Stimulated activated CD4-positive, alpha-beta T cell treated with anti-CD3 and anti-CD28 coated beads, Interleukin-4, amount 100 ng/mL, for 1 hour (primary cell): ENCODE measurements at regions not wholly inside any gene's neighbourhood (a gene's known extent, or its start where the extent isn't known, plus 50 kb on each side); places are given as distances from the start of the nearest gene placed in this dataset.
"Not testable (repeated sequence)": the region's sequence is repeated elsewhere in the genome, so short reads cannot be mapped to it uniquely, and the experiment has no call there.

ENCODE experiments used
- DNase-seq: peaks from one replicate; pipeline ENCODE4 v3.0.0-alpha.2; 2020

DNA sequence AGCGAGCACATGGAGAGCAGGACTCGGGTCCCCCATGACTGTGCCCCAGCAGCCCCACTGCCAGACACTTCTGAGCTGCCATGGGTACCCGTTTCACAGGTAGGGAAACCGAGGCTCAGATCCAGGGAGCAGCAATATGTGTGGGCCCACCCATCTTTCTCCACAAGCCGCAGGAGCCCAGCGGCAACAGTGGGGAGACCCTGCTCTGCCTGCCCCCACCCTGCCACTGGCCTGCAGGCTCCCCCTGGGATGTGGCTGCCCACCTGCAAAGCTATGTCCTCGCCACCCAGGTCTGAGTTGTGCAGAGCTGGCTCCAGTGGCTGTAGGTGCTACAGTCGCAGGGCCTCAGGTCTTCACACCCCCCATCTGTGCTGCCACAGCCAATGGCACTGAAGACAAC lies 50.6 kb upstream of the C1QTNF9B start:
- no peak for DNase-seq

DNA sequence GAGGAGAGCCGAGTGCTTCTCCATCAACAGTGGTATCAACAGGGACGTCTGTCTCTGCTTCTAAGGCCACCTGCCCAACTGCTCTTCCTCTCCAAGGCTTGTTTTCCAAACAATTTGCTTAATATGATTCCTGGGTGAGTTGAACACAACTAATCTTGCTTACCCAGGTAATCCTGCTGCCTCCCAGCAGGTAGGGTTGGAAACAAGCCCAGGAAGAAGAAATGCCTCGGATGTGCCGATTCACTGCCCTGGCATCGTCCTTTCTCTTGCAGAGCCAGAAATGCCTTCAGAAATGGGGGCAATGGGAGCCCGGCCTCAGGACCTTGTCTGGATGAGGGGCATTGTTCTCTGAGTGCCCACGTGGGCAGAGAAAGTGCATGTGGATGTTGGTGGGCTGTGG lies 51.9 kb upstream of the C1QTNF9B start:
- no peak for DNase-seq

DNA sequence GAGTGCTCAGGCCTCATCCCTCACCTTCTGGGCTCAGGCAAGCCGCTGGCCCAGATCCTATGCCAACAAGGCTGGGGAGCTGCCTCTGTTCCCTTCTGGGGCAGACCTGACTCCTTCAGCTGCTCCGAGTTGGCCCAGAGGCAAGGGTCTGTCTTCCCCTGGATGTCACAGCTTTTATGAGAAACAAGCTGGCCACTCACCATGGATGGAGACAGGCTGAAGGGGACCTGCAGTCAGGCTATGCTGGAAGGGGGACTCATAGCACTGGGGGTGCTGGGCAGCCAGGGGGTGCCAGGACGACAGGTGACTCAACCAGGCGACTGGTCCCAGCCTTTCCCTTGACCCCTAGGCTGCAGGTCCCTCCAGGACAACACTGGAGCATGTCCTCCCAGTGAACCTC lies 52.4 kb upstream of the C1QTNF9B start:
- no peak for DNase-seq

DNA sequence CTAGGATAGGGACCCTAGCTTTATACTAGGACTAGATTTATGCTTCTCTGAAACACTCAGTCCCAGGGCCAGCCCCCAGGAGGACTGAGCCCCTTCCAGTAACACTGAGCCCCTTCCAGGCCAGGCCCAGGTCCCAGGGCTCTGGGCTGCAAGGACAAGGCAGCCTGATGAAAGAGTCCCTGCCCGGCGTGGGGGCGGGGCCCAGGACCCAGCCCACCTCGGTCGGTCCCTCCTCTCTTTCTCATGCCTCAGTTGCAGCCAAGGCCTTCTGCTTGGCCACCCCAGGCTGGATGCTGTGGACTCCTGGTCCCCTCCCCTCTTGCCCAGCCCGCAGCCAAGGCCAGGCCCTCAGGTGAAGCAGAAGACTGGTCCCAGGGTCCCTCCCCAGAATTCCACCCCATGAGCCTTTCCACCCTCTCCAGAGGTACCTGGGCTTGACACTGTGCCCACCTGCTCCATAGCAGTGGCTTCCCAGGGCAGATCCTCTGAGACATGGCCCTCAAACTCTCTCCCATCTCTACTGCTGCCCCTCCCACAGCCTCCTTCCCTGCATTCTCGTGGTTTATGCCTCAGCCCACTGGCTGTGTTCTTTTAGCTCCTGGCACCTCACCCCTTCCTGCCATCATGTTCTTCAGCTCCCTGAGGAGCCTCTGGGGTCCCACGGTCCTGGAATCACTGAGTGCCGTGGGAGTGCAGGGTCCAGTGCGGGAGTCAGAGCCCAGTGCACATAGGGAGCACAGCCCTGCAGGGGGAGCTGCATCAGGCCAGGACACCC lies 53.6 kb upstream of the C1QTNF9B start:
- no peak for DNase-seq

DNA sequence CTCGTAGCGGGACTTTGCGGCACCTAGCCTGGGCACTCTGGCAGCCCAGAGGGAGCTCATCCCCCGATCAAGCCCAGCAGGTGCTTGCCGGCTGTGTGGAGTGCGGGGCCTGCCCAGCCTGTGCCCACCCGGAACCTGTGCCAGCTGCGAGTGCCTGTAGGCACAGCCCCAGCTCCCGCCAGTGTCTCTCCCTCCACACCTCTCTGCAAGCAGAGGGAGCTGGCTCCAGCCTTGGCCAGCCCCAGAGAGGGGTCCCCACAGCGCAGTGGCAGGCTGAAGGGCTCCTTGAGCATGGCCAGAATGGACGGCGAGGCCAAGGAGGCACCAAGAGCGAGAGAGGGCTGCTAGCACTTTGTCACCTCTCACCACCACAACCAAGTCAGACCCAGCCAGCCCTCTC lies 55.5 kb upstream of the C1QTNF9B start:
- DNase-seq = no peak

DNA sequence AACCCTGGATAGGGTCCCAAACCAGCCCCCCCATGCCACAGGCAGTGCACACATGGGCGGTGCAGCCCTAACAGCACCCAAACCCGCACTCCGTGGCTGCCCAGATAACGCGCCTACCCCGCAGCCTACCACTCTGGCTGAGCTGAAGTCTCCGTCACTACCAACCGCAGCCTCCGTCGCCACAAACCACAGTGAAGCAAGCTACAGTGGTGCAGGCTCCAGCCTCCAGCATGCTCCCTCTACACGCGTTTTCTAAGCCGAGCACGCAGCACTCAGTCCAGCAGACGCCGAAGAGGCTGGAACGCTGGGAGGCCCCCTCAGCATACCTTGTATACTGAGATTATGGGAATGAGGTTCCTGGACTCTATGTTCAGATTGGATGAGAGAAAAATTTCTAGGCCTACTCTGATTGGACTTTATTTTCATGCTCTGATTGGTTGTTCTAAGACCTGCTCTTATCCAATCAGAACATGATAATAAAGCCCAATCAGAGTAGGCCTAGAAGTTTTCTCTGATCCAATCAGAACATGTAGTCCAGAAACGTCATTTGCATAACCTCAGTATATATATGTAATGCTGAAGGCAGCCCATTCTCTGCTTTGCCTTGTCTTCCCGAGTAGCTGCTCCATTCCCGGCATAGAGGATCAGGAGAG lies 56.7 kb upstream of the C1QTNF9B start:
- DNase-seq = no peak

DNA sequence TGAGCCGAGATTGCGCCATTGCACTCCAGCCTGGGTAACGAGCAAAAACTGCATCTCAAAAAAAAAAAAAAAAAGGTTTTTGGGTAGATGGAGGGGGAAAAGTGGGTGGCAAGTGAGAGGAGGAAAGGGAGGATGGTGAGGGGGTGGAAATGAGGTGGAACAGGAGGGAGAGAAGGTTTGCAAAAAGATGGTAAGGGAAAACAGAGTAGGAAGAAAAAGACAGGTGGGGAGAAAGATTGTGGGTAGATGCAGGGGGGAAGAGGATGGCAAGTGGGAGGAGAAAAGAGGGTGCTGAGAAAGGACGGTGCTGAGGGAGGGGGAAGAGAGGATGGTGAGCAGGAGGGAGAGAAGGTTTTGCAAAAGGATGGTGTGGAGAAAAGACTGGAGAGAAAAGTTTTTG lies 57.8 kb upstream of the C1QTNF9B start:
- DNase-seq = no peak

DNA sequence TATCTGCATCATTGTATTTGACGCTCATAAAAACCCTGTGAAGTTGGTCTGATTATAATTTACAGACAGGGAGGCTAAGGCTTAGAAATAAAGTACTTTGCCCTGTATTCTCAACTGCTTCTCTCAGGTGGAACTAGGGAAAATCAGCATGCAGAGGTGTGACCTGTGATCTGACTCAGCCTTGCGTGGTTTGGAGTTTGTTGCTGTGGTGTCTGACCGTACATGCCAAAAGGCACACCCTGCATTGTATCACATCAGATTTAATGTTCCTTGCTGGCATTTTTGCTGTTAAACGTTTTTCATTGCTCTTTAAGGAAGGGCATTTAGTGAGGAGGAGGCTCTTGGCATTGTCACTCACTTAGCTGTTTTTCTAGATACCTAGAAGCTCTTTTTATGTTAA lies 58.8 kb upstream of the C1QTNF9B start:
- DNase-seq = no peak

DNA sequence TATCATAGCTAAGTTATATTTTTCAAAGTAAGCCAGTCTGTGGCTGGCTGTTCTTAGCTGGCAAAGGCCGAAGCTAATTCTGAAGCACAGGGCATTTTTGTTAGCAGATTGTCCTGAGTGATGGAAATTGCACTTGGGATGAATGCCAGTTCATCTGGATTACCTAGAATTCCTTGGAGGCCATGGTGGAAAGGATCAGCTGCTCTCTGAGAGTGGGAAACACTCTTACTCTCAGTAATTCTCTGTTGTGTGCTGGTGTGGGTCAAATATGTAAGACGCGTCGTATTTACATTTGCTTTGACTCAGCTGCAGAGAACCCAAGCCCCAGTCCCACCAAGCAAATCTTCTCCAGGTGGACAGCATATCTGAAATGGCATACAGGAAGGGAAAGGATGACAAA lies 60.7 kb upstream of the C1QTNF9B start:
- no peak for DNase-seq

DNA sequence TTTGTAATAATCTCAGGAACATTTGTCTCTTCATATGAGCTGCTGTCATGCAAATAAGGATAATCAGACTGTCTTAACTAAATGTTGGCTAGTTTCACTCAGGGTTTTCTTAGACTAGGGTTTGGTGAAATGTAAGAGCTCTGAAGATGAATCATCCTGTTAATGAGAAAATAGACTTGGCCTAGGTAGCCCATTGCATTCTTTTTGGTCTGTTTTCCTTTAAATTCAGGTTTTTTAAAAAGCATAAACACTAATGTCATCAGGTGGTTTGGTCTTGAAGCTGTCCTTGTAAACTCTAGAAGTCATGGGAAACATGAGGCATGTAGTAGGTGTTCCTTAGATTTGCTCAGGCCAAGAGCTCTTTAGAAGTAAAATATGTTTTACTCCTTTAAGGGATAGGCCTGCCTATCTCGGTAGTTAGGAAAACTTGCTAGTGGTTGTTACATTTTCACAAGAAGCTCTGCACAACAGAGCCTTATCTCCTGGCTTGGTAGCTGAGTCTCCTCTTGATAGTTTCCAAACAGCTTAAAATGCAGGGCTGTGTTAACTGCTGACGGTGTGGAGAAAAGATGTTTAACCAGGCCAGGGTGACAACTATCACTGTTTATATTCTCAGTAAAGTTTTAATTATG lies 62.0 kb upstream of the C1QTNF9B start:
- DNase-seq = no peak

DNA sequence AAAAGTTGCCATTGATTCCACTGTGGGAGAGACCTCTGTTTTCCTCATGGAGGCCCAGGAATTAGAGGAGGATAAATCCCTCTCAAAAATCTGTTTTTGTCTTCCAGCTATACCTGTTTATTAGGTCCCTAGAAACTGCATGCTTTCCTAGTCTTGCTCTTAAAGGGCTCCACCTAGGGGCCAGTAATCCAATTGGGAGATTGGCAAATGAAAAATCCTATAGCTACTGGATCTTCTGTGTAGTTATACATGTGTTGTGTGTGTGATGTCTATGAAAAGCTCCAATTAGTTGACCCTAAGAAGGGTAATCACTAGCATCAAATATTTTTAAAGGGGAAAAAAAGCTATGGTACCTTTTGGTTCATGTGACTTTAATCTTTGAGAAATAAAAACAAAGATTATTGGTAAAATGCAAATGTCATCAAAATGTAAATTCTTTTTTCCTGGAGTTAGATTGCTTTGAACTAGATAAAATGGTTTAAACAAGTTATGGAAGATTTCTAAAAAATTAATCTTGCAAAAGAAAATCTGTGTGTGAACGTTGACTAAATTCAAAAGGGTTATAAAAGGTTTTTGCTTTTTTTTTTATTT lies 63.4 kb upstream of the C1QTNF9B start:
- DNase-seq = no peak

DNA sequence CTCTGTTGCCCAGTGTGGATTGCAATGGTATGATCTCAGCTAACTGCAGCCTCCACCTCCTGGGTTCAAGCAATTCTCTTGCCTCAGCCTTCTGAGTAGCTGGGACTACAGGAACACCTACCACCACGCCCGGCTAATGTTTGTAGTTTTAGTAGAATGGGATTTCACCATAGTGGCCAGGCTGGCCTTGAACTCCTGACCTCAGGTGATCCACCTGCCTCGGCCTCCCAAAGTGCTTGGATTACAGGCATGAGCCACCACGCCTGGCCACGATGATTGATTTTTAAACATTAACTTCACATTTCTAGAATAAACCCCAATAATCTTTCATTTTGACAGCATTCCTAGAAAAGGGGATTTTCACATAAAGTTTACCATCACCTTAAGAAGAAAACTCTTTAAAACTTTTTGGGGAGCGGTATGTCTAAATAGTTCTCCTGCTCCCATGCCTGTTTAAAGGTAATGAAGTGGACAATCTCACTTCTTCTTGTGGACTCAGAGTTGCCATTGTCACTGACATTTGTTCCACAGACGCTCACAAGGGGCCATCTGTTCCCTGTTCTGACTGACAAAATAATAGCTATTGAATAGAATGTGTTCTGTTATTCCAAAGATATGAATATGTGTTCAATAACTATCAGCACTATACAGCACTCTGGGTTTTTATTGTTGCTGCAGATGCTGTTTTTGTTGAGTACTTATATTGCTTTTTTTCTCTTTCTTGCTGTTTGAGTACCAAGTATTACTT lies 66.1 kb upstream of the C1QTNF9B start:
- no peak for DNase-seq

DNA sequence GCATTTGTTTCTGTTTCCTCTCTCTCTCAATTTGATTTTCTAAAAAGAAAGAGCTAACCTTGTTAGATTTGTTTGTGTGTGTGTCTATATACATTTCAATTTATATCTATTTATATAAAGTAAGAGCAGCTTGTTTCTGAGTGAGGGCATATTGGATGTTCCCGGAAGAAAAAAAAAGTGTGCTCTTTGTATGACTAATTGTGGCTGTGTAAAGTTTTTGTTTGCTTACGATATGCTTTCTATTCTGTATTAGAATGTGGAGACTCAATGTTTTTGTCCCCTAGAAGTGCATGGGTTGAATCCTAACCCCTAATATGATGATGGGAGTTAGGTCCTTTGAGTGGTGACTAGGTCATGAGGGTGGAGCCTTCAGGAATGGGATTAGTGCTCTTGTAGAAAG lies 66.6 kb upstream of the C1QTNF9B start:
- DNase-seq = no peak

DNA sequence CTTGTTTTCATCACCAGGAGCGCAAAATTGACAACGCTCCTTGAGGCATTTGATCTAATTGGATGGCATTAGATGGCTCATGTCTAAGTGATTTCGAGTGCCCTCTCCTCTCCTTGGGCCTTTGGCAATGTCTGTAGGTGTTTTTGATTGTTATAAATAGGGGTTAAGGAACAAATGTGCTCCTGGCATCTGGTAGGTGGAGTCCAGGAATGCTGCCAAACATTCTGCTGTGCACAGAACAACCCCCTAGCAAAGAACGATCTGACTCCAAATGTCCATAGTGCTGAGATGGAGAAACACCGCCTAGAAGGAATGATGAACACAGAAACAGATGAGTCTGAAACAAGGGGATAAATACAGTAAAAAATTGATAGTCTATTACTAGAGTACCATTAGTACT lies 68.0 kb upstream of the C1QTNF9B start:
- DNase-seq = no peak

DNA sequence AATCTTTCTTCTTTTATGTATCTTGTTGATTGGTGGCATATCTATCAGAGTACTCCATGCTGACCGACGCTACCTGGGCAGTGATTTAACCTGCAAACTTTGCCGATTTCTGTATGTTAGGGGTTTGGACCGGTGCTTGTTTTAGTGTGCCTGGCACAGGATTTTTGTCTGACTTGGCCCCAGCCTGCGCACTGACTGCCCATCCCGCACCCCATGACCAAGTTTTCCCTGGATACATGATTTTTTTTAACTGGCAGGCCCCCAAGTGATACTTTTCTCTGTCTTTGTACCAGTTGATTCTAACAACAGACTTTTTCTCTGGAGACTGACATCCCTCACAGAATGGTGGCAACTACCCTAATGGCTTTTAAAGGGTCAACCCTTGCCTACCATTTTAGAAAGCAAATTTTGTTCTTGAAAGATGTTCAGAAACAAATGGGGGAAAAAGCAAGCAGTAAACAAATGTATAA lies 69.0 kb upstream of the C1QTNF9B start:
- DNase-seq = no peak

DNA sequence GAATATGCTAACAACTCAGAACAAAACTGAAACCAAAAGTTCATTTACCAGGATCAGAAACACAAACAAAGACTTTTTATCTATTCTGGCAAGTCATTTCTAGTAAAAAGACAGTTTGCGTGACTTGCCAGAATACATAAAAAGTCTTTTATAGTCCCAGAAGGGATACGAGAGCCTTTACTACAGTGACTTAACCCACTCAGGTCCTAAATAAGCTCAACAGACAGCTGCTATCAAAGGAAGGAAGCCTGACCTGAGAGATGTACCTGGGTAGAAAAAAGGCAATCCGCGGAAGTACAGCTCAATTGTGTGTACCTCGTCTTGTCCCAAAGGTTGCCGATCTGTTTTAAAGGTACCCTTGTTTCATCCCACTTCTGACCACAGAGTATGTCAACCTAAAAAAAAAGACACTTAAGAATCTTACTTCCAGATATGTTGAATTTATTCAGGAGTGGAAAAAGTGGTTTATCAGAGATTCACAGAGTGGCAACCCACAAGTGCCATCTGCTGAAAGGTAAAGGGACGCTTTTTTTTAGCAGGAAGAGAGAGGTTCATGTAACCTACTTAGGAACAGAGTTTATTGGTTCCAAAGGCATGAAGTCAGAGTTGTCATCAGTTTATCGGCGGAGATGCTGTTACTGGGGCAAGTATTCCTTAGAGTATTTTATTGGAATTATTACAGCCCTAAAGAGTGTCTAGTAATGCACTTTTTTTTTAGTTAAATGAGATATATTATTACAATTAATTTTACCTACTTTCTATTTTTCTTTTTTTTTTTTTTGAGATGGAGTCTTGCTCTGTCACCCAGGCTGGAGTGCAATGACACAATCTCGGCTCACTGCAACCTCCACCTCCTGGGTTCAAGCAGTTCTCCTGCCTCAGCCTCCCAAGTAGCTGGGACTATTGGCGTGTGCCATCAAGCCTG lies 69.7 kb upstream of the C1QTNF9B start:
- no peak for DNase-seq

DNA sequence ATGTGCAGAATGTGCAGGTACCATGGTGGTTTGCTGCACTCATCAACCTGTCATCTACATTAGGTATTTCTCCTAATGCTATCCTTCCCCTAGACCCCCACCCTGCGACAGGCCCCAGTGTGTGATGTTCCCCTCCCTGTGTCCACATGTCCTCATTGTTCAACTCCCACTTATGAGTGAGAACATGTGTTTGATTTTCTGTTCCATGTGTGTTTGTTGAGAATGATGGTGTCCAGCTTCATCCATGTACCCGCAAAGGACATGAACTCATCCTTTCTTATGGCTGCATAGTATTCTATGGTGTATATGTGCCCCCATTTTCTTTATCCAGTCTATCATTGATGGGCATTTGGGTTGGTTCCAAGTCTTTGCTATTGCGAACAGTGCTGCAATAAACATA lies 70.5 kb upstream of the C1QTNF9B start:
- DNase-seq = not testable (repeated sequence)

DNA sequence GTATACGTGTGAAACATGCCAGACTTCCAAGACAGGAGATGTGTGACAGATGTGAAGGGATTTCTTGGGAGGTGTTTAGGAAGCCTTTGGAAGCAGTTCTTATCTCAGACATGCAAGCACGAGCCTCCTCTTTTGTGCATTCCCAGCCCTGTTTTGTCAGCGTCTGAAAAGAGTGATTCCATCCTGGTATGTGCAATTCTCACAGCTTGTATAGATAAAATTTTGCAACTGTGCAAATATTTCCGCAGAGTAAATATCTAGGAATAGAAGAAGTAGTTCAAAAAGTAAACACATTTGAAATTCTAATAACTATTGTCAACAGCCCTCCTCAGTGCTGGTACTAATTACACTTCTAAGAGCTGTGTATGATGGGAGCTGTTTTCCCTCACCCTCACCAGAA lies 72.3 kb upstream of the C1QTNF9B start:
- no peak for DNase-seq

DNA sequence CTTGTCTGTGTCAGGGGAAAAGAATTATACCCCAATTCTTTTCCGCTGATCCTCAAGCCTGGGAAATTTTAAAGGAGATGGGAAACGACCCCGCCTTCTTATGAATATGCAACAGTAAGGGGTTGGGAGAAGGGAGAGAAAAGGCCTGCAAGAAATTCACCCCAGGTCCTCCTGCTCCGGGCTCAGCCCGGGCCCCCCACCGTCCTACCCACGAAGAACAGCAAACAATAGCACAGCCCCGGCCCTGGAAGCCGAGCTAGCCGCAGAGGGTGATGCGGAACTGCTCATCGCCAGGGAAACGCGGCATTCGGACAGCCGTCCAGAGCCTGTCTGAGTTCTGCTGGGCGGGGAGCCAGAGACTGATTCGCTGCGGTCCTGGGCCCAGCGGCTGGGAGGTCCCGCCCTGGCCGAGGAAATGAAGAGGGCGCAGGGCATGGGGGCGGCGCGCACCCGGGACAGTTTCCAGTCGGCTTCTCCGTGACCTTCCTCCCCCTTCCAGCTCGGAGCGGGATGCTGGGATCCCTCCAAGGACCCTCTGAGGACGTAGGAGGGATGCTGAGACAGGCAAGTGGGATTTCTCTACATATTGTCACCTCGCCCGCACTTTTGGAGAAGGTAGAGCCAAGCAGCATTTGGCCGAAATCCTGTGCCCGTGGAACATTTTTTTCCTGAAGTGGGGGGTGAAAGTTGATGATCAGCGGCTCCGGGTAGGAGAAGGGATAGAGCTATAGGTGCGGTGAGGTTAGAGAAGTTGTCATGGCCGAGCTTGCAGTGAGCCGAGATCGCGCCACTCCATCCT lies 82.3 kb upstream of the C1QTNF9B start:
- DNase-seq = peak; percentile 15

DNA sequence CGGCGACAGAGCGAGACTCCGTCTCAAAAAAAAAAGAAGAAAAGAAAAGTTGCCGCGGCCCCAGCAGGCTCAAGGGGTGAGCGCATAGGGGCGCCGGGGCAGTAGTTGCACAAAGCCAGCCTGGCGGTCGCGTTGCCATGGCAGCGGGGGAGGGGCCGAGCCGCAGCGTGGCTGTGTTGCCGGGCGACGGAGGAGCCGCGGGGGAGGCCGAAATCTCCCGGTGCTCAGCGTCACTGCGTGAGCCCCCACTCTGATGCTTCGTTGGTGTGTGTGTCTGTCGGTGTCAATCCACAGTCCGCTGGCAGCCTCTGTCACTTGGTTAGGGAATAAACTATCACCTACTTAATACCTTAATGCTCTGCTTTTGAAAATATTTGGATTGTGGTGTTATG lies 82.9 kb upstream of the C1QTNF9B start:
- peak; percentile 88 for DNase-seq

DNA sequence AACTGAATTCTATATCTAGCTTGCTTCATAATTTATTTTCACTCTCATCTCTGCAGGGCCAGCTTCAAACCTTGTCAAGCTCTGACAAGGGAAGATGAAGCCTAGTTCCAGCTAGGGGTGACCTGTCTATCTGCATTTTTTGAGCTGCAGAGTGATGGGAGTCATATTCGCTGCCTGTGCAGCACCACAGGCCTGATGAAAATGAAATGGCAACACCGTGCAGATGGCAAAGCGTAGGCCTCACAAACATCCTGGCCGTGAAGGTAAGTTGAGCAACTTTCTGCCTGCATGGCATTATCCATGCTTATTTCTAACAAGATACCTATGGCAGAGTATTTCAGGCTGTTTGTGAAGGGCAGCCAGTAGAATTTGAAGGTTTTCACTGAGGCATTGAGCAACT lies 86.4 kb upstream of the C1QTNF9B start:
- no peak for DNase-seq
